ENCODE measurements at regions not wholly inside any gene's neighbourhood (a gene's known extent, or its start where the extent isn't known, plus 50 kb on each side); places are given as distances from the start of the nearest gene placed in this dataset.

- dilution Hi-C loops (cut with MboI; ENCODE audit: extremely low pct_ligation_motif_present, low sequenced_read_pairs) = no loop called here
- CTCF ChIA-PET = interaction anchor here (1.2 to 2.6 kb wide), 2 partner anchors 147 to 262 kb away, joined by 4 to 5 read pairs; partner anchors contain the start of gene PTPRM
- FAIRE-seq = no peak
- POLR2A ChIA-PET = no interaction called here
- no peaks in the 10 kb centered on the region for H3K9me1 ChIP-seq (replicated peaks; ENCODE audit: control insufficient read depth, extremely low read depth, insufficient read depth, low read length)
- no peak overlapping the region for H3K4me2 ChIP-seq (ENCODE audit: insufficient read depth, low read length)
- H3K4me1 ChIP-seq (ENCODE audit: control insufficient read depth, extremely low read depth, insufficient read depth, low read length) = no peaks in the 10 kb centered on the region
- H3K9ac ChIP-seq (replicated peaks; ENCODE audit: extremely low read depth, insufficient read depth, low read length) = no peak overlapping the region
- no peak for TF ChIP-seq EZH2 (IDR thresholded peaks at IDR 0.05; ENCODE audit: borderline replicate concordance, low read depth, low read length, severe bottlenecking)
- TF ChIP-seq POLR2A (IDR thresholded peaks at IDR 0.05; ENCODE audit: low read depth, low read length) = no peak
- no peak for TF ChIP-seq MAX (IDR thresholded peaks at IDR 0.05; ENCODE audit: insufficient read depth, insufficient read length)
- no peak for TF ChIP-seq FOS (IDR thresholded peaks at IDR 0.05; ENCODE audit: borderline replicate concordance, insufficient read depth, low read length)
- no peak for TF ChIP-seq CTCF (IDR thresholded peaks at IDR 0.05; ENCODE audit: extremely low read depth in 1 of 2, insufficient read depth in 1 of 2, low read depth in 1 of 2, low read length in 2 of 2)
- no peak for TF ChIP-seq MYC (IDR thresholded peaks at IDR 0.05; ENCODE audit: low read depth, low read length)
- no peak for TF ChIP-seq POLR2AphosphoS5 (IDR thresholded peaks at IDR 0.05; ENCODE audit: insufficient read depth, low read depth, low read length)
- TF ChIP-seq GATA2 (IDR thresholded peaks at IDR 0.05; ENCODE audit: insufficient read depth, insufficient read length, low read depth, low read length) = no peak
- TF ChIP-seq JUN (IDR thresholded peaks at IDR 0.05; ENCODE audit: borderline replicate concordance, insufficient read depth, insufficient read length, low read depth) = no peak
- H2AFZ ChIP-seq (ENCODE audit: low read depth, low read length) = no peak overlapping the region
- H3K9me3 ChIP-seq (replicated peaks; ENCODE audit: control insufficient read depth, insufficient read depth, low read length) = no peaks in the 10 kb centered on the region
- BruUV-seq (replicated peaks) = no TSS peak
- no peak overlapping the region for H3K4me3 ChIP-seq (replicated peaks in 1 of 3; ENCODE audit: insufficient read depth in 1 of 3, low read depth in 1 of 3, low read length in 3 of 3)
- H3K27ac ChIP-seq (ENCODE audit: insufficient read depth, low read depth, low read length) = no peak overlapping the region
- no peaks in the 10 kb centered on the region for H3K79me2 ChIP-seq (ENCODE audit: control insufficient read depth, insufficient read depth, low read length)
- DNase-seq (ENCODE audit: low read depth, low spot score) = no peak
- peaks cover 2 to 6% of the 10 kb centered on the region in 2 experiments for H3K27me3 ChIP-seq (ENCODE audit: control insufficient read depth in 2 of 2, insufficient read depth in 2 of 2, low read length in 2 of 2)
- H4K20me1 ChIP-seq (replicated peaks; ENCODE audit: control insufficient read depth, extremely low read depth, insufficient read depth, low read length) = no peaks in the 10 kb centered on the region
- intact Hi-C loops (cut with micrococcal nuclease) = no loop called here
- no peaks in the 10 kb centered on the region for H3K36me3 ChIP-seq (ENCODE audit: control insufficient read depth in 2 of 2, extremely low read depth in 1 of 2, insufficient read depth in 2 of 2, low read length in 2 of 2)
Measured at GRCh38 chr18:7305416-7305815, 74.5 kb downstream of the LRRC30 start.

Data from endothelial cell of umbilical vein (primary cell).